Activated CD4-positive, CD25-positive, alpha-beta regulatory T cell treated with anti-CD3 and anti-CD28 coated beads, Interleukin-2, amount 50 U/mL, for 72 hours (primary cell): ENCODE measurements at regions not wholly inside any gene's neighbourhood (a gene's known extent, or its start where the extent isn't known, plus 50 kb on each side); places are given as distances from the start of the nearest gene placed in this dataset.
"Not testable (repeated sequence)": the region's sequence is repeated elsewhere in the genome, so short reads cannot be mapped to it uniquely, and the experiment has no call there.

Source experiments
- DNase-seq: peaks from one replicate; pipeline ENCODE4 v3.0.0; 2021

DNA sequence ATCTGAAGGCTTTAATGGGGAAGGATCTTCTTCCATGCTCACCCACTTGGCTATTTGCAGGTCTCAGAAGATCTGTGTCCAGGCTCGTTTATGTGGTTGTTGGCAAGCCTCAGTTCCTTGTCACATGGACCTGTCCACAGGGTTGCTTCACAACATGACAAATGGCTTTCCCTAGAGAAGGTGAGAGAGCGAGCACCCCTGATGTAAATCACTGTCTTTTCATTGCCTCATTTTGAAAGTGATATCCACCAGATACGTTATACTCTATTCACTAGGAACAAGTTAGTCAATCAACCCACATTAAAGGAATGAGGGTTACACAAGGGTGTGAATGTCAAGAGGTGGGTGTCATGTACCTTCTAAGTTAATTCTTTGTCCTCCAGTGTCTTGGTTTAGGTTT, 433.3 kb downstream of the RPS6KC1 start:
- DNase-seq: no peak

DNA sequence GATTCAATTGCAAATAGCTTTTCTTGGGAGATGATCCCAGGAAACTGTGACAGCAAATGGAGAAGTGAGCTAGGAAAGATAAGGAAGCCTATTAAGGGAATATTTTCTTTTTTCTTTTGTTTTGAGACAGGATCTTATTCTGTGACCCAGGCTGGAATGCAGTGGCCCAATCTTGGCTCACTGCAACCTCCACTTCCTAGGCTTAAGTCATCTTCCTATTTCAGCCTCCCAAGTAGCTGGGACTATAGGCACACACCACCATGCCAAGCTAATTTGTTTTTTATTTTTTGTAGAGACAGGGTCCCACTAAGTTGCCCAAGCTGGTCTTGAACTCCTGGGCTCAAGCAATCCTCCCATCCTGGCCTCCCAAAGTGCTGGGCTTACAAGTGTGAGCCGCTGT, 433.7 kb downstream of the RPS6KC1 start:
- no peak for DNase-seq

DNA sequence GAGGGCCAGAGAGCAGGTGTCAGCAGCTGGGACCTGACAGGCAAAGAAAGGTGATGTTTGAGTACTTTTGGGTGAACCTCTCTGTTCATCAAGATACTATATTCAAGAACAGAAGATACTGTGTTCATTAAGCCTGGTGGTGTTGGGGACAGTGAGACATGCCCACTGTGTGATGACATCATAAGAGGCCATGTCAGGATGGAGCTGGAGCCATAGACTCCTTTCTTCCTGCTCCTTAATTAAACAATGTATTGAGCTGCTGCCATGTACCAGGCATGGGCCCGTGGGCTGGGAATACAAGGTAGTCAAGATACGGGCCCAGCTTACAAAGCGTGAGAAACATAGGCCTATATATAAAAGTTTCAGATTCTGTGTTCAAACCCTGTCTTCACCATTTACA, 435.4 kb downstream of the RPS6KC1 start:
- no peak for DNase-seq

DNA sequence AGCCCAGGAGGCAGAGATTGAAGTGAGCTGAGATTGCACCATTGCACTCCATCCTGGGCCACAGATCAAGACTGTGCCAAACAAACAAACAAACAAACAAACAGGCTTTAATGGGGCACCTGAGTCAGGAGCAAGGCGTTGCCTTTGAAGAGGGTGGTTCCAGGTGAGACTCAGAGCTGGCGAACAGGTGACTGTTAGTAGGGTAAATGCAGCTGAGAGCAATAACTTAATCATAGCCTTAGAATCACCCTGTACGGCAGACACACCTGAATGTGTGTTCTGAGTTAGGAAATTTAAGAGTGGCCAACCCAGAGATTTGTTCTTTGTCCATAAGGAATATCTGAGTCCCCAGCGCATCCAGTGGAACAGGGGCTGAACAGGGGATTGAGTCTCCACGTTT, 440.4 kb downstream of the RPS6KC1 start:
- no peak for DNase-seq

DNA sequence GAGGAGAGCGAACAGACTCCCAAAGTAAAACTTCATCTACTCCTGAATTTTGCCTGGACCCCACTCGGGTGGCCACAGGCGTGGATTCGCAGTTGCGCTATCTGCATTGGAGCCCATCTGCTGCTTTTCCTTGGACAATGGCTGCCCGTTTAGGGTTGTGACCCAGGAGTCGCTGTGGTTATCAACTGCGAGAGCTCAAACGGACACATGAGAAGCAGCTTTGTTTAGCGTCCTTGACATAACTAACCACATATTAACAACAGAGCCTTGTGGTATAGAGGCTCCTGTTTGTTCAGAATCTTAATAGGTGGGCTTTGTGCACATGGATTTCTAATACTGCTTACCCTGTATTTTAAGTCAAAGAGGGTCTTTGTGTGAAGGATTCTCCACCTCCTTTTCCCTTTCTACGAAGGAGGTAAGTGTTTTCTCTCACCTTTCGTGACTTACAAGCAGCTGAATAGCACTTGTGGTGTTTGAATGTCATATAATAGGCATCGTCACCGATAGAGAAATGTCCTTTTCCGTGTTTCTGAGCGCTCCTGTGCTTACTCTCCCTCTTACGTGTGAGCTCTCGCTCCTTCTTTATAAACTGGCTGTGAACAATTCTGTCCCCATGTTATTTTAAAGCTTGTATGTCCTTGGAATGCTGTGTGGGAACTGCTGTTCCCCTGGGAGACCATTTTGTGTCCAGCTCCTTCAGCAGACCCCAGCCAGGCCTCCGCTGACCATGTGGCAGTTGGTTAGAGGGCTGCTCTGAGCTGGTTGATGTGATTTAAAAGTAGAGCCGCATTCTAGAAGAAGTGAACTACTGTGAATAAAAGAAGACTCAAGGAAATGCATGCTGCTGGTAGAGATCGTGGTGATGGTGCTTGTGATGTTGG, 441.4 kb downstream of the RPS6KC1 start:
- no peak for DNase-seq

DNA sequence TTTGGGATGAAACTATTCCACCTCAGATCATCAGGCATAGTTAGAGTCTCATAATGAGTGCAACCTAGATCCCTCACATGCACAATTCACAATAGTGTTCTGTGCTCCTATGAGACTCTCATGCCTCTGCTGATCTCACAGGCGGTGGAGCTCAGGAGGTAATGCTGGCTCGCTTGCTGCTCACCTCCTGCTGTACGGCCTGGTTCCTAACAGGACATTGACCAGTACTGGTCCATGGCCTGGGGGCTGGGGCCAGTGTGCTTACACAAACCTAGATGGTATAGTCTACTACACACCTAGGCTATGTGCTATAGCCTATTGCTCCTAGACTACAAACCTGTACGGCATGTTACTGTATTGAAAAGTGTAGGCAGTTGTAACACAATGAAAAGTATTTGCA, 448.4 kb downstream of the RPS6KC1 start:
- DNase-seq: no peak

DNA sequence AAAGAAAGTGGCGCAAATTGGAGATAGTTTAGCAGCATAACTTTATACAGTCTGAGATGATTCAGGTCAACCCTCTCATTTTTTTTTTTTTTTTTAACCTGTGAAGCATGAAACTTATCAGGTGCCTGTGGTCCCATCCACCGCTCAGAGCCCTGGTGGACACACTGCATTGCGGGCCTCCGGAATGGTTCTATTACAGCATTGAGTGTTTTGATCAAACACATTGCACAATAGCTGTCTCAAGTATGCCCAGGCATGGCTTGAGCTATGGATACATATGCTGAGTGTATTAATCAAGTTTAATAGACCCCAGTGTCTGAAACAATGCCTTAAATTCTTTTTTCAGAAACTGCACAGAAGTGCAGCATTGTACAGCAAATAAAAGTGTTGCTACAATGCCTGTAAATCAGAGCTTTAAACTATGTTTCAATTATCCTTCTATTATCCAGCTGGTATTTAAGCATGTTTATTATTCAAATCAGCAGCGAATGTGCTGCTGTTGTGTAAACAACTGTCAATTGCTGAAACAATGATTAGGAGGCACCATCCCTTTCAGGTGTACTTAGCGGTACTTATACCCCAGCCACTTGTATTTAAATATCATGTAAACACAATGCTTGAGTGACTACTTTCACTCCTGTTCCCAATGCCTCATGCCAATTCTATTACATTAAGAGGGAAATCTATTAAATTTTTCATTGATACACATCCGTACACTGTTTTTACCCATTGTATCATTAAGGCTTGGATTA, 456.6 kb downstream of the RPS6KC1 start:
- DNase-seq: no peak

DNA sequence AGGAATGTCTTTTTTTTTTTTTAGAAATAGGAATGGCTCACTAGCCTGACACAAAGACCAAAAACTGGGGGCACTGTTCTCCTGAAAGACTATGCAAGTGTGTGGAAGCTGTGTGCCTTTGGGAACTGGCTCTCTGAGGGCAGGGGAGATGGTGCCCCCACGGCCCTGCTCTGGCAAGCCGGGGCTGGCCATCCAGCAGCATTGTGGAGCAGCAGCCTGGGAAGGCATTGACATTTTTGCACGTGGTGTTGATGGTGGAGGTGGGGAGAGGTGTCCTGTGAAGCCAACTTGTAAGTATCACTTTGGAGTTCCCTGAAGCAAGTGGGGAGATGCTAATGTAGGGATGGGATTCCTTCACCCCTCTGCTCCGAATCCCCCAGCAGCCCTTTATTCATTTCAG, 460.1 kb downstream of the RPS6KC1 start:
- no peak for DNase-seq

DNA sequence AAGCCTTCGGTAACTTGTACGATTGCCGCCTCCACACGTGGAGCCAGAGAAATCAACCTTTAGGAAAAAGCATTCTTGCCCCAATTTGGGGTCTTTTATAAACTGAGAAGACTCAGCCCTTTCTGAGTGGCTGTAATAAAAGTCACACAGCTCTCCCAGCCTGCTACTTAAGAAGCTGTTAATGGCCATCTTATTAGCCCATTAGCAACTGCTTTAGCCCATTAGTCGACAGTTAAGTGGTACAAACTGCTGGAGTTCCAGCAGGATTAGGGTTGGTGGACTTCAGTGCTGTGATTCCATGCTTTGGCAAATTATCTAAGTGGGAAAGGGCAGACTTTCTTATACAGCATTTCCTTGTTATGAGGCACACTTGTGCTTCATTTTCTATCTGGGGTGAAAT, 461.3 kb downstream of the RPS6KC1 start:
- no peak for DNase-seq

DNA sequence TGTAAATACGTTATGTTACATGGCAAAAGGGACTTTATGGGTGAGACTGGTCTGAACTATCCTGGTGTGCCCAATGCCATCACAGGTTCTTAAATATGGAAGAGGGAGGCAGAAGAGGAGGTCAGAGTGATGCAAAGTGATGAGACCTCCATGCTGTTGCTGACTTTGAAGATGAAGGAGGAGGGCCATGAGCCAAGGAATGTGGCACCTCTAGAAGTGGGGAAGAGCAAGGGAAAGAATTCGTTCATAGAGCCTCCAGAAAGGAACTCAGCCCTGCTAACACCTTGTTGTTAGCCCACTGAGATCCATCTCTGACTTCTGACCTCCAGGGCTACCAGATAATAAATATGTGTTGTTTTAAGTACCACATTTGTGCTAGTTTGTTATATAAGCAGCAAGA, 462.0 kb downstream of the RPS6KC1 start:
- no peak for DNase-seq

DNA sequence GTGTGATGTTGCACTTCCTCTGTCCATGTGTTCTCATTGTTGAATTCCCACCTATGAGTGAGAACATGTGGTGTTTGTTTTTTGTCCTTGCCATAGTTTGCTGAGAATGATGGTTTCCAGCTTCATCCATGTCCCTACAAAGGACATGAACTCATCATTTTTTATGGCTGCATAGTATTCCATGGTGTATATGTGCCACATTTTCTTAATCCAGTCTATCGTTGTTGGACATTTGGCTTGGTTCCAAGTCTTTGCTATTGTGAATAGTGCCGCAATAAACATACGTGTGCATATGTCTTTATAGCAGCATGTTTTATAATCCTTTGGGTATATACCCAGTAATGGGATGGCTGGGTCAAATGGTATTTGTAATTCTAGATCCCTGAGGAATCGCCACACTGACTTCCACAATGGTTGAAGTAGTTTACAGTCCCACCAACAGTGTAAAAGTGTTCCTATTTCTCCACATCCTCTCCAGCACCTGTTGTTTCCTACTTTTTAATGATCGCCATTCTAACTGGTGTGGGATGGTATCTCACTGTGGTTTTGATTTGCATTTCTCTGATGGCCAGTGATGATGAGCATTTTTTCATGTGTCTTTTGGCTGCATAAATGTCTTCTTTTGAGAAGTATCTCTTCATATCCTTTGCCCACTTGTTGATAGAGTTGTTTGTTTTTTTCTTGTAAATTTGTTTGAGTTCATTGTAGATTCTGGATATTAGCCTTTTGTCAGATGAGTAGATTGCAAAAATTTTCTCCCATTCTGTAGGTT, 463.6 kb downstream of the RPS6KC1 start:
- not testable (repeated sequence) for DNase-seq

DNA sequence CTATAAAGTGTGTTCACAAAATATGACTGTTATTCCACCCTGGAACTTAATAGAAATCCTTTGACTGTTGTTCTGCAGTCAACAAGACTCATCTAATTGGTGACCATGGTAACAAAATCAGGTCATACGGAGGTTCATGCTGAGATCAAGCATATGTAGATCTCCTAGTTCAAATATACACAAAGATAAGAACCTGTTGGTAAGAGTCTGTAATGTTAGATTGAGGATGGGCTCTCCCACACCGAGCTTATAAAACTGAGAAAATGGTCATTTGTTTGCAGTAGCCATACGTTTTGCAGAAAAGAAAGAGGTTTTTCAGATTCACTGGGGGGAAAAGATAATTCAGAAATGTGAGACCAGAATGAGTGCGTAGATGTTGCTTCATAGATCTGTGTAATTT, 468.1 kb downstream of the RPS6KC1 start:
- no peak for DNase-seq

DNA sequence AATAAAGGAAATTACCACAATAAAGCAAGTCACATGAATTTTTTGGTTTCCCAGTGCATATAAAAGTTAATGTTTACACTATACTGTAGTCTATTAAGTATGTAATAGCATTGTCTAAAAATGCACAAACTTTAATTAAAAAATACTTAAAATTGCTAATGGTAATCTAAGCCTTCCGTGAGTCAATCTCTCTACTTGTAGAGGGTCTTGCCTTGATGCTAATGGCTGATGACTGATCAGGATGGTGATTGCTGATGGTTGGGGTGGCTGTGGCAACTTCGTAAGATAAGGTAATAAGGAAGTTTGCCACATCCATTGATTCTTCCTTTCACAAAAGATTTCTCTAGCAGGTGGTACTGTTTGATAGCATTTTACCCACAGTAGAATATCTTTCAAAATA, 466.6 kb upstream of the PROX1 start:
- DNase-seq: no peak

DNA sequence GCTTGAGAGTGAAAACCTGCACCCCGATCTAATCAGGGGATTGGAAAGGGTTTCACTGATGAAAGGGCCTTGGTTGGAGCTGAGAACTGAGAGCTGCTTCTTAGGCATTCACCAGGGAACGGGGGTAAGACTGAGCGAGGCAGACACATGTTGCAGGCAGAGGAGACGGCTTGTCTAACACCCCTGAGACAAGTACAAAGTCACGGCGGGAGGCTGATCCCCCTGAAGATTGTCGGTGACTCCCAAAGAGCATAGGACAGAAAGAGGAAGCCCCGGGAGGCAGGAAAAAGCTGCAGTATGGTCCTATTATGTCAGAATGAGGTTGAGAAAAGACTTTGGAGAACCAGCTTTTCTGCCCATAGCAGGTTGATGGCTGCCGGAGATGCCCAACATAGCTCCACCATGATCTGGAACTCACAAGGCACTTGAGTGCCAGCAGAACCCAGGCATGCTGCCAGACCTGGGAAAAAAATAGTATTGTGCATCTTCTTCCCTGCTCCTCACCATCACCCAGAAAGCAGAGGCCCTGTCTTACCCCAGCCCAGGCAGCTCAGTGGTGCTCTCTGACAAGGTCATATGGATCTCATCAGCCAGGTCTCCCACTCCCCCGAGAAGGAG, 463.9 kb upstream of the PROX1 start:
- no peak for DNase-seq

DNA sequence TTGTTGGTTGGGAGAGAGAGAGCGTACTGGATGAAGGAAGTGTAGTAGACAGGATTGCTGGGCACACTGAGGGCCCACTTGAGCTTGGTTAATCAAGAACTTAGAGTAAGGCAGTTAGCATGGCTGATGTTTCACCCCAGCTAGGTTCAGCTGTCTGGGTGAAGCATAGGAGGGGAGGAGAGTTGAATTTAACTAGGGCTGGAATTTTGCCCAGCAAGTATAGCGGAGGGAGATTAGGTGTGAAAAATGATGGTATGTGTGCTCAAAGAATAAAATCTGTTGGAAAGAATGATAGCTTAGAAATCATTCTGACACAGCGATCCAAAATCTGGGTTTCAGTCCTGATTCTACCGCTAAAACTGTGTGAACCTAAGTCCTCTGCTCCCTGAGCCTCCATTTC, 461.5 kb upstream of the PROX1 start:
- no peak for DNase-seq

DNA sequence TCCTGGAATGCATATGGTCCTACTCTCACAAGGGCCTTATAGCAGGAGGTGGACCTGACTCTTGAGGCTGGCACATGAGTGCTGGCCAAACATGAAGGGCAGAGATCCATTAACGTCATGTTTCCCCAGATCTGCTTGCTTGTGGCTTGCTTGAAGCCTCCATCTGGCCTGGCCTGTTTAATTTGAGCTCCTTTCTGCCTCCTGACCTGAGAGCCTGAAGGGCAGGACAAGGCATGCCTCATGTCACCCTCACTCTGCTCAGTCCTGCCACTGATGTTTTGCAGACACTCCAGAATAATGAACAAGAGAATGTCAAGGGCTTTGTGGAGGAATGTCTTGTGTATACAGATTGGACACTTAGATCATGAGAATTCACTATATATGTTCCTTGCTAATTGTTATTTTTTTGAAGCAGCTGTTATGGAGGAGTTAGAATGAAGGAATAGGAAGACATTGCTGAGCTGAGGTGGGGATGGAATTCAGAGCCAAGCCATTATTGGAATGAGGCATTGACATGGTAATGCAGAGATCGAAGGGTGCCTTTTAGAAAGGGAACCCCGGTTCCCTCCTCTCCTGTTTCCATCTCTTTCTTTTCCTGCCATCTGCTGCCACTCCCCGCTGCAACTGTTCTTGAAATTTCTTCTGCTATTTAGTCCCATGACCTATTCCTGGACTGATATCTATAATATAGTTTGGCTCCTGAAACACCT, 457.0 kb upstream of the PROX1 start:
- no peak for DNase-seq

DNA sequence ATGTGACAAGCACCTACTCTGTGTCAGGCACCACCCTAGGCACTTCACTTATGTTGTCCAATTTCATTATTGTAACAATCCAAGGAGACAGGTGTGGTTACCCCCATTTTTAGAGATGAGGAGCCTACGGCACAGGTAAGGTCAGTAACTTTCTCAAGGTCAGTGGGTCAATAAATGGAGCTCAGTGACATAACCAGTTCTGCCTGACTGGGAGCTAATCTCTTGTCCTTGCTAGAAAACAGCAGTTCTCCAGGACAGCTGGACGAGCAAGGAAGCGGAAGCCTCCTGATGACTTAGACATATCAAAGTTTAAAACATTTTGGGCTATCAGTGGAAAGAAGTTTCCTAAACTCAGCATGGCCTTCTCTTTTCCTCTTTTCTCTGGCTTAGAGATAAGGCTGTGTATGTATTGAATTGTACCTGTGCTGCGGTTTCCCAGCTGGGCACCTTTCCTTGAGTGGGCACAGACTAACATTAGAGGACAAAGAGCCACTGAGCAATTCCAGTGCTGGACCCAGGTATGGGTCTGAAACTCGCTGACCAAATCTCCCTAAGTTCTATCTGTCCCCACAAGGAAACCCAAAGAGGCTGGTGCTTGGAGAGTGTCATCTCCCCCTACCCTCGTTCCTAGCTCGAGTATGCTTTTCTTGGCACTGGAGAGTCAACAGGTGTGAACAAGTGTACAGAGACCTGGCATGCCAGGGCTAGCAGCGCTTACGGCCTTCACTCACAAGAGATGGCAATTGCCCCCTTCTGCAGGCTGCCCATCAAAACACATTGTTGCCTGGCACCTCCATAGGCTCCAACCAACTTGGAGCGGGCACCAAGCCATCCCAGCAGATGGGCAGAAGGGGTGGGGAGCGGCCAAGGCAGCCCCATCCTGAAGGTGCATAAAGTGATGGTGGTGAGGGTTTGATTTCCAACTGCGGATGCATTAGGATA, 456.1 kb upstream of the PROX1 start:
- no peak for DNase-seq

DNA sequence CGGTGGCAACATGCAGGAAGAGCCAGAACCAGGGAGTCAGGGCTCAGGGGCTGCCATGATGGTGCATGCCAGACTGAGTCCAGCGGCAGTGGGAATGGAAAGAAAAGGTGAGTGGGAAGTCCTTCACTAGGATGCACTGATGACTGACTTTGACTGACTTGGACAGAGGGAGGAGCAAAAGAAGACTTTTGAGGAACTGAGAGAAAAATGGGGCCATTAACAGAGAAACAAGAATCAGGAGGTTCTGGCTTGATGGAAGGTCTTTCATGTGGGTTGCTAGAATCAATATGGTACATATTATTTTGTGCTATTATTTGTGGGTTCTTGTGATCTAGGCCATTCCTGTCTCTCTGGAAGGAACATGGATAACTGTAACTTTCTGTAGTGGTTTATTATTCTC, 454.6 kb upstream of the PROX1 start:
- DNase-seq: no peak

DNA sequence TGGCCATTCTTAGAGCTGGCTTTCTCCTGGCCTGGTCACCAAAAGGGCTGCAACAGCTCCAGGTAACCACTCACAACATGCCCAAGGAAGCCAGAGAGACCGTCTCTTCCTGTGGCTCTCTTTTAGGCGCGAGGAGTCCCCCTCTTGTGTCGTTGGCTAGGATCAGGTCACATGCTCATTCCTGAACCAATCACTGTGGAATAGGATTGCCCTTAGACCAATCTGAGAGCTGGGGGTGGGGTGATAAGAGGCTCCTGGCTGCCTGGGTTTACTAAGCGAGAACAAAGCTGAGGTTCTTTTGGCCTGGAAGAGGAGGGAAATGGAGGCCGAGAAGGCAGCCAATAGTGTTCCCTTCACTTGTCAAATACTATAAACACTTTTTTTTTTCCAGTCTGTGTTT, 452.1 kb upstream of the PROX1 start:
- DNase-seq: no peak

DNA sequence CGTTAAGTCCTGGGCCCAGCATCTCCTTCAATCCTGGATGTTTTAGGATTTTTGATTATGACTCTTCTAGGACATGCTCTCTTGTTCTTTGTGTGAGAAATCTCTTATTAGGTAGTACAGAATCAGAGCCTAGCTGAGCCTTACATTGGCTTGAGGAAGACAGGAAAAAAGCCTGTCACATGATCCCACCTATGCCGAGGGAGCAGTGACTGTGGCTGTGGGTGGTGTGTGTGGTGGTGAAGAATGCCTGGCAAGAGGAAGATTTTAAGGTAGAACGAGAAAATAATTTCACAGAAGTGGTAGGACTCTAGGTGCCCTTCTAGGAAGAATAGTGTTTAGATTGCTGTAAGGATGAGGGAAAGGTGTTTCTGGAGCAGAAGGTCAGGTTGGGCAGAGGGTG, 449.5 kb upstream of the PROX1 start:
- DNase-seq: no peak

DNA sequence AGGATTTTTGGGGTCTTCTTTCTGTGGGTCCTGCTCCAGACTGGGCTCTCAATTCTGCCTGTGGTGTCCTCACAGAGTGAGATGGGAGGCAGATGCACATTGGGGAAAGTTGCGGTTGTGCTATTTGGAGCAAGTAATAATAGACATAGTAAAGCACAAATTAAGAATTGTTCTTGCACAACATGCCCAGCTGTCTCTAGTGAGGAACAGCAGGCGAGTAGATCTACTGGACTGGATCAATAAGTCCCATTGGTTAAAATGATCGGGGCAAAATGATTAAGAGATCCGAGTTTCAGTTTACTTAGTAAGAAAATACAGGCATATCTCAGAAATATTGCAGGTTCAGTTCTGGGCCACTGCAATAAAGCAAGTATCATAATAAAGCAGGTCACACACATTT, 448.3 kb upstream of the PROX1 start:
- no peak for DNase-seq
